Kidney epithelial cell (primary cell): ENCODE measurements at regions not wholly inside any gene's neighbourhood (a gene's known extent, or its start where the extent isn't known, plus 50 kb on each side); places are given as distances from the start of the nearest gene placed in this dataset.

ENCODE experiments used
- DNase-seq: peaks from one replicate; pipeline ENCODE4 v3.0.0-alpha.2; 2010; ENCODE audit warnings: low read depth
- H3K27me3 ChIP-seq: 2 replicates; pipeline ENCODE4 v1.6.0; 2011; ENCODE audit warnings: low read length; ENCODE audit not compliant: control insufficient read depth, insufficient read depth
- H3K36me3 ChIP-seq: 2 replicates; pipeline ENCODE4 v1.5.1; 2011; ENCODE audit warnings: low read length; ENCODE audit not compliant: control insufficient read depth, insufficient read depth
- H3K4me3 ChIP-seq: 2 replicates; pipeline ENCODE4 v1.5.1; 2011; ENCODE audit warnings: low read depth, mild to moderate bottlenecking, control low read depth, low read length
- CTCF ChIP-seq: IDR thresholded peaks from 2 replicates; pipeline ENCODE4 v1.5.1; 2011; ENCODE audit warnings: mild to moderate bottlenecking, moderate library complexity, low read length, control low read depth, inconsistent platforms; ENCODE audit not compliant: insufficient read depth, poor library complexity, severe bottlenecking

- Histone ChIP-seq H3K36me3 (no peaks in the 10 kb centered on the region), H3K4me3 (no peak overlapping the region), H3K27me3 (no peaks in the 10 kb centered on the region)
- no peak for DNase-seq
- TF ChIP-seq CTCF: no peak
These were observed 477.1 kb downstream of the IGSF11 start for GRCh38 chr3:118557513-118557912.

- H3K27me3 ChIP-seq: no peaks in the 10 kb centered on the region
- TF ChIP-seq CTCF: no peak
- no peaks in the 10 kb centered on the region for H3K36me3 ChIP-seq
- H3K4me3 ChIP-seq: no peak overlapping the region
- DNase-seq: no peak
These were observed 475.4 kb downstream of the IGSF11 start for GRCh38 chr3:118559286-118559685.

GRCh38 chr3:118564800-118565199 lies 469.8 kb downstream of the IGSF11 start:
- Histone ChIP-seq H3K36me3 (no peaks in the 10 kb centered on the region), H3K4me3 (no peak overlapping the region), H3K27me3 (no peaks in the 10 kb centered on the region)
- DNase-seq: no peak
- no peak for TF ChIP-seq CTCF

GRCh38 chr3:118573912-118574311 lies 460.7 kb downstream of the IGSF11 start:
- TF ChIP-seq CTCF: no peak
- H3K4me3 ChIP-seq: no peak overlapping the region
- no peak for DNase-seq
- H3K36me3 ChIP-seq: no peaks in the 10 kb centered on the region
- H3K27me3 ChIP-seq: no peaks in the 10 kb centered on the region

- no peak for DNase-seq
- Histone ChIP-seq H3K36me3 (no peaks in the 10 kb centered on the region), H3K4me3 (no peak overlapping the region), H3K27me3 (no peaks in the 10 kb centered on the region)
- no peak for TF ChIP-seq CTCF
These were observed 457.4 kb downstream of the IGSF11 start for GRCh38 chr3:118577055-118577777.

GRCh38 chr3:118578559-118578958 lies 456.1 kb downstream of the IGSF11 start:
- Histone ChIP-seq H3K27me3 (no peaks in the 10 kb centered on the region), H3K36me3 (no peaks in the 10 kb centered on the region), H3K4me3 (no peak overlapping the region)
- no peak for TF ChIP-seq CTCF
- no peak for DNase-seq
